HUES48 (cell line): ENCODE measurements at regions not wholly inside any gene's neighbourhood (a gene's known extent, or its start where the extent isn't known, plus 50 kb on each side); places are given as distances from the start of the nearest gene placed in this dataset.
"Not testable (repeated sequence)": the region's sequence is repeated elsewhere in the genome, so short reads cannot be mapped to it uniquely, and the experiment has no call there.

Experiments
- H3K27ac ChIP-seq: one replicate; pipeline ENCODE4 v1.7.0; 2013; ENCODE audit warnings: low read depth, low read length, inconsistent platforms
- H3K27me3 ChIP-seq: 2 replicates; pipeline ENCODE4 v1.6.1; 2013; ENCODE audit warnings: mild to moderate bottlenecking, low read length; ENCODE audit not compliant: control insufficient read depth, insufficient read depth
- H3K36me3 ChIP-seq: 2 replicates; pipeline ENCODE4 v1.6.1; 2013; ENCODE audit warnings: low read length; ENCODE audit not compliant: control insufficient read depth, insufficient read depth
- H3K4me1 ChIP-seq: 2 replicates; pipeline ENCODE4 v1.6.1; 2013; ENCODE audit warnings: mild to moderate bottlenecking, low read length; ENCODE audit not compliant: control insufficient read depth, insufficient read depth
- H3K4me3 ChIP-seq: 2 replicates; pipeline ENCODE4 v1.5.1; 2013; ENCODE audit warnings: mild to moderate bottlenecking, low read depth, low read length
- H3K9ac ChIP-seq: 2 replicates; pipeline ENCODE4 v1.6.1; 2013; ENCODE audit warnings: mild to moderate bottlenecking, low read depth, low read length, moderate library complexity
- H3K9me3 ChIP-seq: 2 replicates; pipeline ENCODE4 v1.6.1; 2013; ENCODE audit warnings: low read length; ENCODE audit not compliant: control insufficient read depth, insufficient read depth

DNA sequence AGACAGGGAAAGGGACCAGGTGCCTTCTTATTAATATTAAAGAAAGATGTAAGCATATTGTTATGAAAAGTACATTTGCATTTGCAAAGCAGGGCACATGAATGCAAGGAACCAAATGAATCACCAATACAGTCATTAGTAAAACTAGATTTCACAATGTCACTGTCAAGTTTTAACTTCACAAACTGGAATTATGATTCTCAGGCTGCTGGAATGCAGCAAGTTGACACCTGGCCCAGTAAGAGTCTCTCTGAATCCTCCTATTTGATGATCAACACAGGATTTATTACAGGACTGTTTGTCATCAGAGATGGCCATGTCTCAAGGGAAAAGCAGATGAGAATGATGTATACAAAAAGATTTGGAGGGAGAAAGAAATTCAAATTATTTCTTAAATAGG lies 72.9 kb upstream of the STK39 start:
- Histone ChIP-seq H3K36me3 (no peaks in the 10 kb centered on the region), H3K4me1 (peaks cover 20% of the 10 kb centered on the region; the same call in 1 of the 2 replicates), H3K27me3 (no peaks in the 10 kb centered on the region), H3K9ac (no peak overlapping the region), H3K4me3 (no peak overlapping the region), H3K9me3 (no peaks in the 10 kb centered on the region), H3K27ac (no peak overlapping the region)

DNA sequence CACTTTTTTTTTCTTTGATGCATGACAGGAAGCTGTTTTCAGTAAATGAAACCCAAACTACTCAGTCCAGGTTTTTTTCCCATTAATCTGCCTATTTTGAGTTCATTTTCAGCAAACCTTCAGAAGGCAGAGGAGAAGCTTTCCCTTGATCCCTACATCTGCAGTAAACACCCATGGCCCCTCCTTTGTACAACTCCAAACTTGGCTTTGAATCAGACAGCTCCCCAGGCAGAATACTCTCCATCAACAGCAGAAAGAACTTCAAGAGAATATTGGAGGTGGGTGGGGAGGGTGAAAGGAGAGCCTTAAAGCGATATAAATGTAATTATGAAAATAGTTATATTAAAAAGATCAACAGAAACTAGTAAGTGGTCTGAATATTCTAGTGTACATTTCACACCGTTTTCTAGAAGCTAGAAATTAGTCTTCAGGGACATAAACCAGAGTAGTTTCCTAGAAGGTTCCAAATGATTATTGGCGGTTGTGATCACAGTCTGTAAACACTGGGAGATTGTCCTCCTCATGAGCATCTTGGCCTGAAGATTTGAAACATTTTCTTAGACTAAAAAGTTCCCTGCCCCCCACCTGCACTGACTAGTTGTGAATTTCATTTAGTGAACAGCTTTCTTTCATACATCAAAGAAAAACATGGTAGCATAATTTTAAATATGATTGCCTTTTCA lies 75.1 kb upstream of the STK39 start:
- Histone ChIP-seq H3K27ac (no peak overlapping the region), H3K4me1 (peaks cover 20% of the 10 kb centered on the region; the same call in 1 of the 2 replicates), H3K4me3 (no peak overlapping the region), H3K9me3 (no peaks in the 10 kb centered on the region), H3K36me3 (no peaks in the 10 kb centered on the region), H3K9ac (no peak overlapping the region), H3K27me3 (no peaks in the 10 kb centered on the region)

DNA sequence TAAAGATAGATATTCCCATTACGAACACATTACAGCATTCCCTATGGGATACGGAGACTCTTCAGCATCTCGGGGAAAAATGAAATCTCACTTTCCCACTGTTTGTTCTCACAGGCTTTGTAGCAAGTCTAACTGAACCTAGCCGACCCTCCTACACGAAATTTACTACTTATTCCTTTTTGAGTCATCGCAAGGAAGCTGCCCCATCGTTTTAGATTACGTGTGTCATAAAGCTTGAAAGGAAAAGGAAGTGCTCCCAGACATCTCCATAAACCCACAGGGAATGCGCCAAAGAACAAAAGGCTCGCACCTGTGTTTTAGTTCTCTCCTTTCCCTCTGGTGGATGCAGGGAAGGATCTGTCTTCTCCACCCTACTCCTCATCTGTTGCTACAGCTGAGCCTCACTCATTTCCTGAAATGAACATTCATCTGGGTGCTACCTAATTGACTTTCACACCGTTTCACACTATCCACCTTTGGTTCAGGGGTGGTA lies 76.2 kb upstream of the STK39 start:
- Histone ChIP-seq H3K27ac (no peak overlapping the region), H3K9ac (no peak overlapping the region), H3K4me1 (peaks cover 20% of the 10 kb centered on the region; the same call in 1 of the 2 replicates), H3K4me3 (no peak overlapping the region), H3K36me3 (no peaks in the 10 kb centered on the region), H3K9me3 (no peaks in the 10 kb centered on the region), H3K27me3 (no peaks in the 10 kb centered on the region)

DNA sequence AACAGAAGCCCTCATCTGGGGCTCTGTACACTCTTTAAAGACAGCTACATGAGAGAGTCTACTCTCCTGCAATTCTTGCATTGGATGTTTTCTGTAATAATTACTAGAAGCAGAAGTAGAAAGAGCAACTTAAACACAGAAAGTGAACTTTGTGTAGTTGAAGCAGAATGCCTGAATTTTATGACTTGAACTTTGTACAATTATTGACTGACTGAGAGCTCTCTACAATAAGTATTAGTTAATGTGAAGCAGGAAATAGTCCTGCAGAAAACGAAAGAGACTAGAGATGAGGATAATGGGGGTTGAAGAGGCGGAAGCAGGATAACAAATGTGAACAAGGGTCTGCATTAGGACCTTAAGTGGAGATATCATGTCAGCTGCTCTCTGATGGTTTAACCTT lies 79.2 kb upstream of the STK39 start:
- no peaks in the 10 kb centered on the region for H3K36me3 ChIP-seq
- no peak overlapping the region for H3K4me3 ChIP-seq
- no peaks in the 10 kb centered on the region for H3K27me3 ChIP-seq

DNA sequence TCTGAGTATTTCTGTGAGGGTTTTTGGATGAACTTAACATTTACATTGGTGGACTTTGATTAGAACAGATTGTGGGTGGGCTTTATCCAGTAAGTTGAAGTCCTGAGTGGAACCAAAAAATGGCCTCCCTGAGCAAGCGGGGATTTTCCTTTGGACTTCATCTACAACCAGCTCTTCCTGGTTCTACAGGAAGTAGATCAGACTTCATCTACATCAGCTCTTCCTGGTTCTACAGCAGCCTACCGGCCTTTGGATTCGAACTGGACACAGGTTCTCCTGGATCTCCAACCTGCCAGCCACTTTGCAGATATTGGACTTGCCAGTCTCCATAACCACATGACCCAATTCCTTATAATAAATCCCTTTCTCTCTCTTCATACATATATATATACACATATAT lies 79.9 kb upstream of the STK39 start:
- no peak overlapping the region for H3K9ac ChIP-seq
- H3K4me1 ChIP-seq = peaks cover 11% of the 10 kb centered on the region; the same call in 1 of the 2 replicates
- H3K36me3 ChIP-seq = no peaks in the 10 kb centered on the region
- H3K27me3 ChIP-seq = no peaks in the 10 kb centered on the region
- H3K27ac ChIP-seq = no peak overlapping the region
- H3K9me3 ChIP-seq = 0 out of 2 replicates have a peak, but pooled peaks cover 6% of the 10 kb centered on the region
- no peak overlapping the region for H3K4me3 ChIP-seq

More for the DNA sequence above, 79.2 kb upstream of the STK39 start:
- Histone ChIP-seq H3K9ac (no peak overlapping the region), H3K4me1 (peaks cover 12% of the 10 kb centered on the region; the same call in 1 of the 2 replicates), H3K9me3 (0 out of 2 replicates have a peak, but pooled peaks cover 6% of the 10 kb centered on the region), H3K27ac (no peak overlapping the region)

DNA sequence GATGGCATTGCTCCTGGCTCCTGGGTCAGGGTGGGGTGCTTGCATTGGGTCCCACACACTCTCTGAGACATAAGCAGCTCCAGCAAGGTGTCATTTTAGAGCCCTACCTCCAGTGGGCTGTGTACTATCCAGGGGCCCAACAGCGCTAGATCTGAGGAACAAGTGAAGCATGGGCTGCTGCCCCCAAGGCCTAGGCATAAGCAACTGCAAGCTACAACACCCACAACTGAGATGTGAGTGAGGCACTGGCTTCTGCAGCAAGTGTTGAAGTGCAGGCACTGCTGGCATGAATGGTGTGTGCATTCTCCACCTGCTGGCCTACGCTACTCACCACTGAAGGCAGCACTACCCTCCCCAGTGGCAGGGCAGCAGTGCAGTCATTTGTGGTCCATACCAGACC lies 81.0 kb upstream of the STK39 start:
- peaks cover 5% of the 10 kb centered on the region; the same call in 1 of the 2 replicates for H3K4me1 ChIP-seq
- H3K36me3 ChIP-seq = no peaks in the 10 kb centered on the region
- H3K9me3 ChIP-seq = 0 out of 2 replicates have a peak, but pooled peaks cover 6% of the 10 kb centered on the region
- H3K9ac ChIP-seq = no peak overlapping the region
- H3K27me3 ChIP-seq = no peaks in the 10 kb centered on the region
- H3K27ac ChIP-seq = no peak overlapping the region
- no peak overlapping the region for H3K4me3 ChIP-seq

DNA sequence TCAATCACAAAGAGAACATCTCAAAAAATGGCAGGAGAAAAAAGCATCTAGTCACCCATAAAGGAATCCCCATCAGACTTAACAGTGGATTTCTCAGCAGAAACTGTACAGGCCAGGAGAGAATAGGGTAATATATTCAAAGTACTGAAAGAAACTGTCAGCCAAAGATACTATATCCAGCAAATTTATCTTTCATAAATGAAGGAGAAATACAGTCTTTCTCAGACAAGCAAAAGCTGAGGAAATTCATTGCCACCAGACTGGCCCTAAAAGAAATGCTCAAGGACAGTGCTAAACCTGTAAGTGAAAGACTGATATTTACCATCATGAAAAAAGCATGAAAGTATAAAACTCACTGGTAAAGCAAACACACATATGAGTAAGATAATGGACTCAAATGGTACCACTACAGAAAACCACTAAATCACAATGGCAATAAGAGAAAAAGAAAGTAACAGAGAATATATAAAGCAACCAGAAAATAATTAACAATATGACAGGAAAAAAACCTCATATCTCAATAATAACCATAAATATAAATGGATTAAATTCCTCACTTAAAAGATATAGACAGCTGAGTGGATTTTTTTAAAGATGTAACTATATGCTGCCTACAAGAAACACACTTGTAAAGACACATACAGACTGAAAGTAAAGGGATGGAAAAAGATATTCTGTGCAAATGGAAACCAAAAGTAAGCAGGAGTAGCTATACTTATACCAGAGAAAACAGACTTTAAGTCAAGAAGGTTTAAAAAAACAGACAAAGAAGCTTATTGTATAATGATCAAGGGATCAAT lies 83.4 kb upstream of the STK39 start:
- H3K4me3 ChIP-seq = no peak overlapping the region
- 0 out of 2 replicates have a peak, but pooled peaks cover 6% of the 10 kb centered on the region for H3K9me3 ChIP-seq
- no peaks in the 10 kb centered on the region for H3K27me3 ChIP-seq
- H3K9ac ChIP-seq = no peak overlapping the region
- no peak overlapping the region for H3K27ac ChIP-seq
- no peaks in the 10 kb centered on the region for H3K4me1 ChIP-seq
- H3K36me3 ChIP-seq = no peaks in the 10 kb centered on the region

DNA sequence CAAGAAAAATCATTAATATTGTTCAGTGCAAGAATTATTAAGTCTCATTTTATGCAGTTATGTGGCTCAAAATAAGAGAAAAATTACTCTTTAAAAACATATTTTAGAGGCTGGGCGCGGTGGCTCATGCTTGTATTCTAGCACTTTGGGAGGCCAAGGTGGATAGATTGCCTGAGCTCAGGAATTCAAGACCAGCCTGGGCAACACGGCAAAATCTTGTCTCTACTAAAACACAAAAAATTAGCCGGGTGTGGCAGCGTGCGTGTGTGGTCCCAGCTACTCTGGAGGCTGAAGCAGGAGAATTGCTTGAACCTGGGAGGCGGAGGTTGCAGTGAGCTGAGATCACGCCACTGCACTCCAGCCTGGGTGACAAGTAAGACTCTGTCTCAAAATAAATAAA lies 87.9 kb upstream of the STK39 start:
- H3K9ac ChIP-seq, H3K27ac ChIP-seq: not testable (repeated sequence)
- H3K4me1 ChIP-seq = peaks cover 22% of the 10 kb centered on the region

DNA sequence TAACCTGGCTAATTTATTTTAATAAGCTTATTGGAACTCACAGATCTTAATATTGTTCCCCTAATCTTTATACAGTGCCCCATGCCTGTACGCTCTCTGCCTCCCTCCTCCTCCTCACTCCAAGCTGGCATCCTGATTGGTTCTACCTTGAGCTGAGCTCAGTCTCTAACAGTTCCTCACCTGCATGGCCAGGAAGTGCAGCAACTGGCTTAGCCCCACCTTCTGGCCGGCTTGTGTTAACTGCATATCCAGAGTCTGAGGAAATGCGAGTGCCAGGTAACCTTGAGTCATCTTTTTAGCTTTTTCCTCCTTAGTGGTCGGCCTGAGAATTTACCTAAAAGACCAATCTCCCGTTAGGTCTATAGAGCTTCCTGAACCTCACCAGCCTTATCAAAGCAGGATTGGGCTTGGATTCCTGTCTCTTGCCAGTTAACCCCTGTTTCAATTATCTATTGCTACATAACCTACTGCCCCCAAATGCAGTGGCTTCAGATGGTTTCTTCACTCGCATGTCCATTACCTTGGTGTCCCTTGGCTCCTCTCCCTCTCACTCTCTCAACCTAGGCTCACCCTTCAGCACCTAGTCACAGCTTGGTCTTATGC lies 89.5 kb upstream of the STK39 start:
- H3K9ac ChIP-seq = no peak overlapping the region
- H3K36me3 ChIP-seq = no peaks in the 10 kb centered on the region
- peaks cover 22% of the 10 kb centered on the region for H3K4me1 ChIP-seq
- H3K27ac ChIP-seq = no peak overlapping the region
- H3K9me3 ChIP-seq = no peaks in the 10 kb centered on the region
- H3K27me3 ChIP-seq = no peaks in the 10 kb centered on the region
- no peak overlapping the region for H3K4me3 ChIP-seq

More for the DNA sequence above, 87.9 kb upstream of the STK39 start:
- not testable (repeated sequence) for H3K27me3 ChIP-seq, H3K36me3 ChIP-seq, H3K4me3 ChIP-seq, H3K9me3 ChIP-seq

DNA sequence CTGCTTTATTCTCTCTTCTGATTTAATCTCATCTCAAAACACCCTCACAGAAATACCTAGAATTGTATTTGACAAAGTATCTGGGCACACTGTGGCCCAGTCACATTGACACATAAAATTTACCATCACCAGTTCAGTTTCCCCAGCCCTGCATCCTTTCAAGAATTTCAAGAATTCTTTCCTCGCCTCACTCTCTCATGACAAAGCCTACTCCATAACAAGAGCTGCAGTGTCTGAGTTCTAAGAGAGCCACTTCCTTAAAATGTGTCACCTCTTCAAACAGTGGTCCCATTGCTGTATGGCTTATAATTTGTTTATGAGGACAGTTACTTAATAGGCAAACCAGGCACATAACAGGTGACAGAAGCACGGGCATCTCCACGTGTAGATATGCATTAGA lies 90.9 kb upstream of the STK39 start:
- no peaks in the 10 kb centered on the region for H3K36me3 ChIP-seq
- no peak overlapping the region for H3K9ac ChIP-seq
- H3K27me3 ChIP-seq = no peaks in the 10 kb centered on the region
- H3K4me1 ChIP-seq = peaks cover 22% of the 10 kb centered on the region
- H3K27ac ChIP-seq = no peak overlapping the region
- no peaks in the 10 kb centered on the region for H3K9me3 ChIP-seq
- no peak overlapping the region for H3K4me3 ChIP-seq
